GM19395 (cell line): ENCODE measurements at regions not wholly inside any gene's neighbourhood (a gene's known extent, or its start where the extent isn't known, plus 50 kb on each side); places are given as distances from the start of the nearest gene placed in this dataset.
"Not testable (repeated sequence)": the region's sequence is repeated elsewhere in the genome, so short reads cannot be mapped to it uniquely, and the experiment has no call there.

Experiments used
- ATAC-seq: cut with Tn5 transposase; IDR thresholded peaks from one replicate; pipeline ENCODE4 v1.9.1; 2021; ENCODE audit warnings: mild to moderate bottlenecking, moderate library complexity; ENCODE audit not compliant: unreplicated experiment

- ATAC-seq, result no peak
These were observed 54.4 kb upstream of the JAK1 start for GRCh38 chr1:65020774-65021173.

GRCh38 chr1:65021795-65022194, 55.4 kb upstream of the JAK1 start:
- ATAC-seq, result no peak

- no peak for ATAC-seq
These were observed 55.9 kb upstream of the JAK1 start for GRCh38 chr1:65022216-65022615.

GRCh38 chr1:65025794-65026193, 59.4 kb upstream of the JAK1 start:
- no peak for ATAC-seq

- no peak for ATAC-seq
These were observed 59.9 kb upstream of the JAK1 start for GRCh38 chr1:65026235-65026634.

- ATAC-seq, result no peak
These were observed 61.5 kb upstream of the JAK1 start for GRCh38 chr1:65027666-65028358.

GRCh38 chr1:65029434-65029833, 63.1 kb upstream of the JAK1 start:
- not testable (repeated sequence) for ATAC-seq

- not testable (repeated sequence) for ATAC-seq
These were observed 68.5 kb upstream of the JAK1 start for GRCh38 chr1:65034879-65035278.

GRCh38 chr1:65036570-65037051, 70.3 kb upstream of the JAK1 start:
- ATAC-seq, result no peak

GRCh38 chr1:65039066-65039465, 72.7 kb upstream of the JAK1 start:
- ATAC-seq, result no peak

- ATAC-seq, result no peak
These were observed 73.2 kb upstream of the JAK1 start for GRCh38 chr1:65039508-65039907.

GRCh38 chr1:65042467-65042866, 76.1 kb upstream of the JAK1 start:
- no peak for ATAC-seq

GRCh38 chr1:65044411-65044810, 78.1 kb upstream of the JAK1 start:
- ATAC-seq, result no peak

- no peak for ATAC-seq
These were observed 78.9 kb upstream of the JAK1 start for GRCh38 chr1:65045022-65045817.

- ATAC-seq, result no peak
These were observed 82.0 kb upstream of the JAK1 start for GRCh38 chr1:65048335-65048734.

GRCh38 chr1:65049941-65050713, 83.8 kb upstream of the JAK1 start:
- no peak for ATAC-seq

GRCh38 chr1:65050735-65051134, 84.4 kb upstream of the JAK1 start:
- no peak for ATAC-seq

GRCh38 chr1:65054481-65054880, 88.1 kb upstream of the JAK1 start:
- no peak for ATAC-seq

GRCh38 chr1:65055747-65056146, 89.4 kb upstream of the JAK1 start:
- ATAC-seq, result no peak

- ATAC-seq, result no peak
These were observed 89.9 kb upstream of the JAK1 start for GRCh38 chr1:65056234-65056633.

- ATAC-seq, result no peak
These were observed 90.5 kb upstream of the JAK1 start for GRCh38 chr1:65056866-65057265.
